Smooth muscle cell (in vitro differentiated cells): ENCODE measurements at regions not wholly inside any gene's neighbourhood (a gene's known extent, or its start where the extent isn't known, plus 50 kb on each side); places are given as distances from the start of the nearest gene placed in this dataset.

Experiments used
- DNase-seq: peaks from one replicate; lab custom pipeline; 2025; ENCODE audit not compliant: unreplicated experiment; lab: John Stamatoyannopoulos, UW
- H2AFZ ChIP-seq: fragments of 200-600 bp; sonication (generic); 2 replicates; pipeline ENCODE4 v1.6.0; 2016; ENCODE audit warnings: antibody characterized with exemption, low read depth, mild to moderate bottlenecking
- H3F3A ChIP-seq: fragments of 200-600 bp; sonication (generic); 2 replicates; pipeline ENCODE4 v1.6.0; 2017; ENCODE audit warnings: antibody characterized with exemption, low read depth
- H3K27ac ChIP-seq: fragments of 200-600 bp; sonication (generic); 2 replicates; pipeline ENCODE4 v1.5.1; 2016; ENCODE audit warnings: low read depth, mild to moderate bottlenecking
- H3K27me3 ChIP-seq: fragments of 200-600 bp; sonication (generic); 2 replicates; pipeline ENCODE4 v1.6.1; 2016; ENCODE audit warnings: low read depth, mild to moderate bottlenecking
- H3K36me3 ChIP-seq: fragments of 200-600 bp; sonication (generic); 2 replicates; pipeline ENCODE4 v1.5.1; 2016; ENCODE audit warnings: low read depth
- H3K4me1 ChIP-seq: fragments of 200-600 bp; sonication (generic); 2 replicates; pipeline ENCODE4 v1.5.1; 2016; ENCODE audit warnings: low read depth
- H3K4me2 ChIP-seq: fragments of 200-600 bp; sonication (generic); 2 replicates; pipeline ENCODE4 v1.6.0; 2016; ENCODE audit warnings: mild to moderate bottlenecking
- H3K4me3 ChIP-seq: fragments of 200-600 bp; sonication (generic); 2 replicates; pipeline ENCODE4 v1.5.1; 2016; ENCODE audit warnings: mild to moderate bottlenecking
- H3K79me2 ChIP-seq: fragments of 200-600 bp; sonication (generic); 2 replicates; pipeline ENCODE4 v1.6.0; 2016; ENCODE audit warnings: low read depth, mild to moderate bottlenecking
- H3K9ac ChIP-seq: fragments of 200-600 bp; sonication (generic); 2 replicates; pipeline ENCODE4 v1.6.0; 2016; ENCODE audit warnings: low read depth
- H3K9me3 ChIP-seq: fragments of 200-600 bp; sonication (generic); replicated peaks from 2 replicates; pipeline ENCODE4 v1.5.1; 2016; ENCODE audit warnings: low read depth
- H4K20me1 ChIP-seq: fragments of 200-600 bp; sonication (generic); 2 replicates; pipeline ENCODE4 v1.6.0; 2016; ENCODE audit warnings: low read depth
- CTCF ChIP-seq: fragments of 200-600 bp; sonication (generic); IDR thresholded peaks from 2 replicates; pipeline ENCODE4 v1.5.1; 2017; ENCODE audit warnings: borderline replicate concordance, mild to moderate bottlenecking, antibody characterized with exemption; ENCODE audit not compliant: insufficient read depth, poor library complexity, severe bottlenecking
- WGBS: methylation state at CpG from one replicate; pipeline ENCODE4 v1.1.7; 2016; ENCODE audit warnings: low lambda C conversion rate; 5-methylcytosine and 5-hydroxymethylcytosine counted together

GRCh38 chr2:128727914-128728313, 409.2 kb upstream of the HS6ST1 start:
- H3K9ac ChIP-seq: no peak overlapping the region
- H3K36me3 ChIP-seq: peaks cover 2% of the 10 kb centered on the region
- H3F3A ChIP-seq: no peaks in the 10 kb centered on the region
- WGBS: 38% methylated on average over 2 of the region's 2 CpGs
- no peaks in the 10 kb centered on the region for H3K4me1 ChIP-seq
- H3K4me2 ChIP-seq: peak overlapping the region; percentile 38
- H3K4me3 ChIP-seq: no peak overlapping the region
- H3K79me2 ChIP-seq: no peaks in the 10 kb centered on the region
- H3K9me3 ChIP-seq: no peaks in the 10 kb centered on the region
- DNase-seq: no peak
- H3K27ac ChIP-seq: no peak overlapping the region
- H3K27me3 ChIP-seq: no peaks in the 10 kb centered on the region
- no peak overlapping the region for H2AFZ ChIP-seq
- no peak for TF ChIP-seq CTCF
- H4K20me1 ChIP-seq: no peaks in the 10 kb centered on the region

- TF ChIP-seq CTCF: no peak
Observed at GRCh38 chr2:128729051-128729450, 410.4 kb upstream of the HS6ST1 start.

GRCh38 chr2:128731994-128732650, 413.5 kb upstream of the HS6ST1 start:
- TF ChIP-seq CTCF: no peak
- H3K79me2 ChIP-seq: no peaks in the 10 kb centered on the region
- H3K4me1 ChIP-seq: no peaks in the 10 kb centered on the region
- no peaks in the 10 kb centered on the region for H4K20me1 ChIP-seq
- H3K36me3 ChIP-seq: peaks cover 2% of the 10 kb centered on the region
- 98% methylated on average over 11 of the region's 11 CpGs for WGBS
- no peak overlapping the region for H3K27ac ChIP-seq
- no peak overlapping the region for H3K9ac ChIP-seq
- H2AFZ ChIP-seq: no peak overlapping the region
- no peak overlapping the region for H3K4me2 ChIP-seq
- no peak overlapping the region for H3K4me3 ChIP-seq
- H3K9me3 ChIP-seq: no peaks in the 10 kb centered on the region
- no peaks in the 10 kb centered on the region for H3K27me3 ChIP-seq
- DNase-seq: no peak
- H3F3A ChIP-seq: no peaks in the 10 kb centered on the region

More at GRCh38 chr2:128729051-128729450, 410.4 kb upstream of the HS6ST1 start:
- Histone ChIP-seq H3K79me2 (no peaks in the 10 kb centered on the region), H3K36me3 (peaks cover 2% of the 10 kb centered on the region), H3K4me1 (no peaks in the 10 kb centered on the region), H4K20me1 (no peaks in the 10 kb centered on the region), H3K27me3 (no peaks in the 10 kb centered on the region), H2AFZ (no peak overlapping the region), H3K4me3 (no peak overlapping the region), H3K9me3 (no peaks in the 10 kb centered on the region), H3K9ac (no peak overlapping the region), H3F3A (no peaks in the 10 kb centered on the region), H3K27ac (no peak overlapping the region), H3K4me2 (no peak overlapping the region)
- no peak for DNase-seq
- 94% methylated on average over 2 of the region's 2 CpGs for WGBS

- H3K27ac ChIP-seq: no peak overlapping the region
- H2AFZ ChIP-seq: no peak overlapping the region
- no peak overlapping the region for H3K4me3 ChIP-seq
- H3F3A ChIP-seq: no peaks in the 10 kb centered on the region
- no peak for TF ChIP-seq CTCF
- H3K4me1 ChIP-seq: no peaks in the 10 kb centered on the region
- H3K4me2 ChIP-seq: no peak overlapping the region
- H3K9ac ChIP-seq: no peak overlapping the region
- no peaks in the 10 kb centered on the region for H3K79me2 ChIP-seq
- H3K27me3 ChIP-seq: no peaks in the 10 kb centered on the region
- H3K36me3 ChIP-seq: peaks cover 2% of the 10 kb centered on the region
- no peaks in the 10 kb centered on the region for H4K20me1 ChIP-seq
- no peaks in the 10 kb centered on the region for H3K9me3 ChIP-seq
- WGBS: 61% methylated on average over 4 of the region's 4 CpGs
- DNase-seq: no peak
Observed at GRCh38 chr2:128732976-128733431, 414.3 kb upstream of the HS6ST1 start.
